Suprapubic skin (tissue), 4 donors: ENCODE measurements at regions not wholly inside any gene's neighbourhood (a gene's known extent, or its start where the extent isn't known, plus 50 kb on each side); places are given as distances from the start of the nearest gene placed in this dataset.

Source experiments
- DNase-seq, 2 donors: peaks; one replicate each; pipeline ENCODE4 v3.0.0-alpha.2; 2019; ENCODE audit warnings: low spot score in 2 of 2
- H3K27ac ChIP-seq: fragments of 200-600 bp; sonication (generic); one replicate; pipeline ENCODE4 v1.5.1; 2019
- H3K27me3 ChIP-seq: fragments of 200-600 bp; sonication (generic); one replicate; pipeline ENCODE4 v1.5.1; 2019
- H3K36me3 ChIP-seq: fragments of 200-600 bp; sonication (generic); one replicate; pipeline ENCODE4 v1.5.1; 2019
- H3K4me1 ChIP-seq: fragments of 200-600 bp; sonication (generic); one replicate; pipeline ENCODE4 v1.5.1; 2019
- H3K4me3 ChIP-seq: fragments of 200-600 bp; sonication (generic); one replicate; pipeline ENCODE4 v1.5.1; 2019; ENCODE audit warnings: mild to moderate bottlenecking
- H3K9me3 ChIP-seq: fragments of 200-600 bp; sonication (generic); one replicate; pipeline ENCODE4 v1.5.1; 2019
- CTCF ChIP-seq, 2 donors: fragments of 200-600 bp in 1 of 2; fragments of 450-650 bp in 1 of 2; sonication (generic) in 1 of 2; IDR thresholded peaks; one replicate each; pipeline ENCODE4 v1.5.1; 2016 to 2019; ENCODE audit warnings: antibody characterized with exemption in 2 of 2, mild to moderate bottlenecking in 1 of 2, moderate library complexity in 1 of 2
- EP300 ChIP-seq: sonication (generic); formaldehyde crosslinking; IDR thresholded peaks from one replicate; pipeline ENCODE4 v1.6.1; 2017; ENCODE audit warnings: antibody characterized with exemption
- POLR2A ChIP-seq, 2 donors: fragments of 450-650 bp; IDR thresholded peaks; one replicate each; pipeline ENCODE4 v1.6.1; 2017; ENCODE audit warnings: antibody characterized with exemption in 2 of 2, mild to moderate bottlenecking in 2 of 2, moderate library complexity in 2 of 2
- POLR2AphosphoS5 ChIP-seq, 3 donors: sonication (generic); formaldehyde crosslinking; IDR thresholded peaks; one replicate each; pipeline ENCODE4 v1.6.1; 2017; ENCODE audit warnings: antibody characterized with exemption in 3 of 3
- WGBS: methylation state at CpG from one replicate; pipeline ENCODE4 v1.1.5; 2018; 5-methylcytosine and 5-hydroxymethylcytosine counted together

- Histone ChIP-seq H3K36me3 (no peaks in the 10 kb centered on the region), H3K4me1 (no peaks in the 10 kb centered on the region), H3K4me3 (peak overlapping the region; percentile 8), H3K9me3 (no peaks in the 10 kb centered on the region), H3K27ac (no peak overlapping the region), H3K27me3 (no peaks in the 10 kb centered on the region)
- TF ChIP-seq EP300 = no peak
- no peak for TF ChIP-seq POLR2A (IDR thresholded peaks at IDR 0.05)
- no peak for TF ChIP-seq POLR2AphosphoS5 (IDR thresholded peaks at IDR 0.05)
- no peak for TF ChIP-seq CTCF (IDR thresholded peaks at IDR 0.05)
- DNase-seq = no peak
- WGBS = 30% methylated on average over 14 of the region's 14 CpGs
These were observed 59.2 kb upstream of the ADGRB3 start for GRCh38 chr6:68575765-68576439.

GRCh38 chr6:68572975-68573374 lies 62.1 kb upstream of the ADGRB3 start:
- Histone ChIP-seq H3K27ac (no peak overlapping the region), H3K9me3 (peaks cover 4% of the 10 kb centered on the region), H3K27me3 (no peaks in the 10 kb centered on the region), H3K36me3 (no peaks in the 10 kb centered on the region), H3K4me1 (no peaks in the 10 kb centered on the region), H3K4me3 (no peak overlapping the region)
- TF ChIP-seq CTCF (IDR thresholded peaks at IDR 0.05) (no peak), EP300 (no peak), POLR2A (IDR thresholded peaks at IDR 0.05) (no peak), POLR2AphosphoS5 (IDR thresholded peaks at IDR 0.05) (no peak)
- WGBS = 80% methylated on average over 3 of the region's 4 CpGs
- DNase-seq = no peak

- H3K4me3 ChIP-seq = no peak overlapping the region
- H3K36me3 ChIP-seq = no peaks in the 10 kb centered on the region
- H3K27me3 ChIP-seq = no peaks in the 10 kb centered on the region
- WGBS = 67% methylated on average over 2 of the region's 2 CpGs
- no peak for TF ChIP-seq POLR2AphosphoS5 (IDR thresholded peaks at IDR 0.05)
- no peak for TF ChIP-seq POLR2A (IDR thresholded peaks at IDR 0.05)
- no peak for TF ChIP-seq CTCF (IDR thresholded peaks at IDR 0.05)
- TF ChIP-seq EP300 = no peak
- no peak overlapping the region for H3K27ac ChIP-seq
- peaks cover 8% of the 10 kb centered on the region for H3K9me3 ChIP-seq
- no peaks in the 10 kb centered on the region for H3K4me1 ChIP-seq
- no peak for DNase-seq
These were observed 62.6 kb upstream of the ADGRB3 start for GRCh38 chr6:68572525-68572924.

- Histone ChIP-seq H3K9me3 (no peaks in the 10 kb centered on the region), H3K4me1 (no peaks in the 10 kb centered on the region), H3K4me3 (no peak overlapping the region), H3K27me3 (no peaks in the 10 kb centered on the region), H3K27ac (no peak overlapping the region), H3K36me3 (no peaks in the 10 kb centered on the region)
- no peak for TF ChIP-seq CTCF (IDR thresholded peaks at IDR 0.05)
- no peak for TF ChIP-seq EP300
- TF ChIP-seq POLR2A (IDR thresholded peaks at IDR 0.05) = no peak
- TF ChIP-seq POLR2AphosphoS5 (IDR thresholded peaks at IDR 0.05) = no peak
- 48% methylated on average over 5 of the region's 5 CpGs for WGBS
- DNase-seq = no peak
These were observed 75.4 kb upstream of the ADGRB3 start for GRCh38 chr6:68559716-68560115.

- Histone ChIP-seq H3K9me3 (no peaks in the 10 kb centered on the region), H3K36me3 (no peaks in the 10 kb centered on the region), H3K4me3 (no peak overlapping the region), H3K4me1 (no peaks in the 10 kb centered on the region), H3K27me3 (no peaks in the 10 kb centered on the region), H3K27ac (no peak overlapping the region)
- DNase-seq = no peak
- TF ChIP-seq POLR2A (IDR thresholded peaks at IDR 0.05) = no peak
- no peak for TF ChIP-seq POLR2AphosphoS5 (IDR thresholded peaks at IDR 0.05)
- no peak for TF ChIP-seq CTCF (IDR thresholded peaks at IDR 0.05)
- no peak for TF ChIP-seq EP300
- 17% methylated on average over 1 of the region's 1 CpG for WGBS
These were observed 76.0 kb upstream of the ADGRB3 start for GRCh38 chr6:68559070-68559469.
